NT2/D1 (cell line): ENCODE measurements at regions not wholly inside any gene's neighbourhood (a gene's known extent, or its start where the extent isn't known, plus 50 kb on each side); places are given as distances from the start of the nearest gene placed in this dataset.
"Not testable (repeated sequence)": the region's sequence is repeated elsewhere in the genome, so short reads cannot be mapped to it uniquely, and the experiment has no call there.

Experiments
- DNase-seq: peaks from one replicate; pipeline ENCODE4 v3.0.0-alpha.2; 2011; ENCODE audit warnings: low read depth, low spot score
- H3K27me3 ChIP-seq: 2 replicates; pipeline ENCODE4 v1.6.0; 2011; ENCODE audit warnings: mild to moderate bottlenecking; ENCODE audit not compliant: insufficient read length, insufficient read depth
- H3K36me3 ChIP-seq: 2 replicates; pipeline ENCODE4 v1.6.1; 2011; ENCODE audit warnings: mild to moderate bottlenecking, low read length, mixed read lengths; ENCODE audit not compliant: insufficient read depth, insufficient read length
- H3K4me1 ChIP-seq: 2 replicates; pipeline ENCODE4 v1.5.1; 2011; ENCODE audit not compliant: insufficient read depth, insufficient read length
- H3K4me3 ChIP-seq: 2 replicates; pipeline ENCODE4 v1.5.1; 2011; ENCODE audit warnings: low read depth; ENCODE audit not compliant: insufficient read length
- H3K9ac ChIP-seq: 2 replicates; pipeline ENCODE4 v1.6.0; 2011; ENCODE audit warnings: low read depth; ENCODE audit not compliant: insufficient read length
- H3K9me3 ChIP-seq: 2 replicates; pipeline ENCODE4 v1.5.1; 2011; ENCODE audit warnings: mild to moderate bottlenecking, low read length; ENCODE audit not compliant: insufficient read depth
- SUZ12 ChIP-seq: IDR thresholded peaks from 2 replicates; pipeline ENCODE4 v1.6.1; 2011; ENCODE audit not compliant: insufficient read length, insufficient read depth; ENCODE audit errors: extremely low read depth
- YY1 ChIP-seq: IDR thresholded peaks from 2 replicates; pipeline ENCODE4 v1.6.1; 2011; ENCODE audit not compliant: insufficient read length, insufficient read depth
- ZNF274 ChIP-seq: IDR thresholded peaks from 2 replicates; pipeline ENCODE4 v1.6.1; 2011; ENCODE audit warnings: mild to moderate bottlenecking, low read depth, low read length

- Histone ChIP-seq H3K36me3 (no peaks in the 10 kb centered on the region), H3K4me1 (no peaks in the 10 kb centered on the region)
These were observed 89.2 kb upstream of the METAP2 start for GRCh38 chr12:95384785-95385184.

GRCh38 chr12:95385246-95386035, 88.5 kb upstream of the METAP2 start:
- TF ChIP-seq YY1 (no peak), ZNF274 (no peak), SUZ12 (no peak)
- Histone ChIP-seq H3K4me1 (no peaks in the 10 kb centered on the region), H3K4me3 (no peak overlapping the region), H3K27me3 (no peaks in the 10 kb centered on the region), H3K36me3 (no peaks in the 10 kb centered on the region), H3K9me3 (no peaks in the 10 kb centered on the region), H3K9ac (no peak overlapping the region)
- DNase-seq: no peak

More at GRCh38 chr12:95384785-95385184, 89.2 kb upstream of the METAP2 start:
- Histone ChIP-seq H3K9ac (no peak overlapping the region), H3K9me3 (no peaks in the 10 kb centered on the region), H3K4me3 (no peak overlapping the region), H3K27me3 (no peaks in the 10 kb centered on the region)
- TF ChIP-seq SUZ12 (no peak), ZNF274 (no peak), YY1 (no peak)
- no peak for DNase-seq

GRCh38 chr12:95386051-95386450, 87.9 kb upstream of the METAP2 start:
- H3K4me1 ChIP-seq: no peaks in the 10 kb centered on the region
- H3K9ac ChIP-seq: no peak overlapping the region
- no peak overlapping the region for H3K4me3 ChIP-seq
- TF ChIP-seq SUZ12 (no peak), ZNF274 (no peak), YY1 (no peak)
- no peaks in the 10 kb centered on the region for H3K36me3 ChIP-seq
- peaks cover 4% of the 10 kb centered on the region for H3K9me3 ChIP-seq
- no peak for DNase-seq
- no peaks in the 10 kb centered on the region for H3K27me3 ChIP-seq

- H3K4me3 ChIP-seq, H3K4me1 ChIP-seq, H3K27me3 ChIP-seq, DNase-seq, H3K9ac ChIP-seq, H3K36me3 ChIP-seq: not testable (repeated sequence)
- H3K9me3 ChIP-seq: peaks cover 26% of the 10 kb centered on the region
These were observed 85.7 kb upstream of the METAP2 start for GRCh38 chr12:95388260-95388659.

GRCh38 chr12:95390192-95390591, 83.8 kb upstream of the METAP2 start:
- no peaks in the 10 kb centered on the region for H3K36me3 ChIP-seq
- no peak overlapping the region for H3K9ac ChIP-seq
- no peak for TF ChIP-seq YY1
- no peak for TF ChIP-seq SUZ12
- no peak for TF ChIP-seq ZNF274
- no peaks in the 10 kb centered on the region for H3K4me1 ChIP-seq
- H3K4me3 ChIP-seq: no peak overlapping the region
- no peak for DNase-seq
- peaks cover 45% of the 10 kb centered on the region for H3K9me3 ChIP-seq
- H3K27me3 ChIP-seq: no peaks in the 10 kb centered on the region

GRCh38 chr12:95390932-95391331, 83.0 kb upstream of the METAP2 start:
- Histone ChIP-seq H3K4me3 (no peak overlapping the region), H3K4me1 (no peaks in the 10 kb centered on the region), H3K9me3 (peaks cover 46% of the 10 kb centered on the region), H3K36me3 (no peaks in the 10 kb centered on the region), H3K9ac (no peak overlapping the region), H3K27me3 (no peaks in the 10 kb centered on the region)
- no peak for TF ChIP-seq ZNF274
- no peak for TF ChIP-seq SUZ12
- TF ChIP-seq YY1: no peak
- DNase-seq: no peak

GRCh38 chr12:95393191-95393790, 80.7 kb upstream of the METAP2 start:
- DNase-seq: peak; percentile 2
- TF ChIP-seq YY1 (no peak), SUZ12 (no peak), ZNF274 (no peak)
- Histone ChIP-seq H3K4me3 (no peak overlapping the region), H3K9me3 (peaks cover 46% of the 10 kb centered on the region), H3K9ac (no peak overlapping the region), H3K4me1 (no peaks in the 10 kb centered on the region), H3K36me3 (no peaks in the 10 kb centered on the region), H3K27me3 (no peaks in the 10 kb centered on the region)
